ENCODE measurements at regions not wholly inside any gene's neighbourhood (a gene's known extent, or its start where the extent isn't known, plus 50 kb on each side); places are given as distances from the start of the nearest gene placed in this dataset.

- no peak overlapping the region for H3K27ac ChIP-seq
- no peak for DNase-seq (ENCODE audit: low spot score)
- no peaks in the 10 kb centered on the region for H3K9me3 ChIP-seq
- no peaks in the 10 kb centered on the region for H3K36me3 ChIP-seq
- no peak for ATAC-seq (ENCODE audit: insufficient number of reproducible peaks, low FRiP score, low read depth)
- no peak for TF ChIP-seq CTCF (IDR thresholded peaks at IDR 0.05)
- H3K4me1 ChIP-seq (ENCODE audit: control insufficient read depth in 1 of 2, low read depth in 2 of 2), result no peaks in the 10 kb centered on the region
- H3K27me3 ChIP-seq (replicated peaks; ENCODE audit: insufficient read depth), result no peaks in the 10 kb centered on the region
- no peak overlapping the region for H3K4me3 ChIP-seq
These were observed 176.0 kb downstream of the OLFM4 start for GRCh38 chr13:53204598-53204997.

GRCh38 chr13:53206455-53206854 is 177.8 kb downstream of the OLFM4 start:
- Histone ChIP-seq H3K4me3 (no peak overlapping the region), H3K4me1 (ENCODE audit: control insufficient read depth in 1 of 2, low read depth in 2 of 2) (no peaks in the 10 kb centered on the region), H3K36me3 (no peaks in the 10 kb centered on the region), H3K27ac (no peak overlapping the region), H3K9me3 (no peaks in the 10 kb centered on the region), H3K27me3 (replicated peaks; ENCODE audit: insufficient read depth) (no peaks in the 10 kb centered on the region)
- no peak for TF ChIP-seq CTCF (IDR thresholded peaks at IDR 0.05)
- ATAC-seq (ENCODE audit: insufficient number of reproducible peaks, low FRiP score, low read depth) (no peak), DNase-seq (ENCODE audit: low spot score) (no peak)

- ATAC-seq (ENCODE audit: insufficient number of reproducible peaks, low FRiP score, low read depth) (no peak), DNase-seq (ENCODE audit: low spot score) (no peak)
- Histone ChIP-seq H3K4me3 (no peak overlapping the region), H3K36me3 (no peaks in the 10 kb centered on the region), H3K9me3 (no peaks in the 10 kb centered on the region), H3K4me1 (ENCODE audit: control insufficient read depth in 1 of 2, low read depth in 2 of 2) (no peaks in the 10 kb centered on the region), H3K27ac (no peak overlapping the region), H3K27me3 (replicated peaks; ENCODE audit: insufficient read depth) (no peaks in the 10 kb centered on the region)
- no peak for TF ChIP-seq CTCF (IDR thresholded peaks at IDR 0.05)
These were observed 178.9 kb downstream of the OLFM4 start for GRCh38 chr13:53207556-53207955.

GRCh38 chr13:53214433-53214832 is 185.8 kb downstream of the OLFM4 start:
- no peak for TF ChIP-seq CTCF (IDR thresholded peaks at IDR 0.05)
- H3K27me3 ChIP-seq (replicated peaks; ENCODE audit: insufficient read depth), result no peaks in the 10 kb centered on the region
- H3K4me3 ChIP-seq, result no peak overlapping the region
- DNase-seq (ENCODE audit: low spot score) (no peak), ATAC-seq (ENCODE audit: insufficient number of reproducible peaks, low FRiP score, low read depth) (no peak)
- H3K4me1 ChIP-seq (ENCODE audit: control insufficient read depth in 1 of 2, low read depth in 2 of 2), result no peaks in the 10 kb centered on the region
- no peaks in the 10 kb centered on the region for H3K36me3 ChIP-seq
- no peak overlapping the region for H3K27ac ChIP-seq
- no peaks in the 10 kb centered on the region for H3K9me3 ChIP-seq

GRCh38 chr13:53215563-53215962 is 186.9 kb downstream of the OLFM4 start:
- Histone ChIP-seq H3K27me3 (replicated peaks; ENCODE audit: insufficient read depth) (no peaks in the 10 kb centered on the region), H3K4me3 (no peak overlapping the region), H3K27ac (no peak overlapping the region), H3K4me1 (ENCODE audit: control insufficient read depth in 1 of 2, low read depth in 2 of 2) (no peaks in the 10 kb centered on the region), H3K9me3 (no peaks in the 10 kb centered on the region), H3K36me3 (no peaks in the 10 kb centered on the region)
- ATAC-seq (ENCODE audit: insufficient number of reproducible peaks, low FRiP score, low read depth) (no peak), DNase-seq (ENCODE audit: low spot score) (no peak)
- no peak for TF ChIP-seq CTCF (IDR thresholded peaks at IDR 0.05)
